ENCODE measurements at regions not wholly inside any gene's neighbourhood (a gene's known extent, or its start where the extent isn't known, plus 50 kb on each side); places are given as distances from the start of the nearest gene placed in this dataset.

GRCh38 chr12:124423761-124424515, 129.0 kb downstream of the RFLNA start:
- H3K9me3 Mint-ChIP-seq = no peaks in the 10 kb centered on the region
- H3K4me1 Mint-ChIP-seq = no peaks in the 10 kb centered on the region
- no peak for ATAC-seq (replicated peaks)
- no peak overlapping the region for H3K4me3 Mint-ChIP-seq
- no peaks in the 10 kb centered on the region for H3K27me3 Mint-ChIP-seq
- no peak overlapping the region for H3K27ac Mint-ChIP-seq
- H3K36me3 Mint-ChIP-seq (ENCODE audit: low read depth) = peaks cover 71% of the 10 kb centered on the region

- no peaks in the 10 kb centered on the region for H3K9me3 Mint-ChIP-seq
- no peak for ATAC-seq (replicated peaks)
- no peak overlapping the region for H3K27ac Mint-ChIP-seq
- no peaks in the 10 kb centered on the region for H3K4me1 Mint-ChIP-seq
- H3K4me3 Mint-ChIP-seq = no peak overlapping the region
- no peaks in the 10 kb centered on the region for H3K27me3 Mint-ChIP-seq
- H3K36me3 Mint-ChIP-seq (ENCODE audit: low read depth) = peaks cover 74% of the 10 kb centered on the region
Observed at GRCh38 chr12:124422570-124423523, 128.0 kb downstream of the RFLNA start.

GRCh38 chr12:124422142-124422569, 127.3 kb downstream of the RFLNA start:
- H3K36me3 Mint-ChIP-seq (ENCODE audit: low read depth) = peaks cover 77% of the 10 kb centered on the region
- no peaks in the 10 kb centered on the region for H3K27me3 Mint-ChIP-seq
- ATAC-seq (replicated peaks) = no peak
- no peak overlapping the region for H3K27ac Mint-ChIP-seq
- H3K4me3 Mint-ChIP-seq = no peak overlapping the region
- no peaks in the 10 kb centered on the region for H3K9me3 Mint-ChIP-seq
- H3K4me1 Mint-ChIP-seq = no peaks in the 10 kb centered on the region

GRCh38 chr12:124420996-124421674, 126.2 kb downstream of the RFLNA start:
- no peak overlapping the region for H3K4me3 Mint-ChIP-seq
- H3K27ac Mint-ChIP-seq = no peak overlapping the region
- no peaks in the 10 kb centered on the region for H3K4me1 Mint-ChIP-seq
- H3K36me3 Mint-ChIP-seq (ENCODE audit: low read depth) = peaks cover 70% of the 10 kb centered on the region
- H3K9me3 Mint-ChIP-seq = no peaks in the 10 kb centered on the region
- ATAC-seq (replicated peaks) = no peak
- H3K27me3 Mint-ChIP-seq = no peaks in the 10 kb centered on the region

DNA sequence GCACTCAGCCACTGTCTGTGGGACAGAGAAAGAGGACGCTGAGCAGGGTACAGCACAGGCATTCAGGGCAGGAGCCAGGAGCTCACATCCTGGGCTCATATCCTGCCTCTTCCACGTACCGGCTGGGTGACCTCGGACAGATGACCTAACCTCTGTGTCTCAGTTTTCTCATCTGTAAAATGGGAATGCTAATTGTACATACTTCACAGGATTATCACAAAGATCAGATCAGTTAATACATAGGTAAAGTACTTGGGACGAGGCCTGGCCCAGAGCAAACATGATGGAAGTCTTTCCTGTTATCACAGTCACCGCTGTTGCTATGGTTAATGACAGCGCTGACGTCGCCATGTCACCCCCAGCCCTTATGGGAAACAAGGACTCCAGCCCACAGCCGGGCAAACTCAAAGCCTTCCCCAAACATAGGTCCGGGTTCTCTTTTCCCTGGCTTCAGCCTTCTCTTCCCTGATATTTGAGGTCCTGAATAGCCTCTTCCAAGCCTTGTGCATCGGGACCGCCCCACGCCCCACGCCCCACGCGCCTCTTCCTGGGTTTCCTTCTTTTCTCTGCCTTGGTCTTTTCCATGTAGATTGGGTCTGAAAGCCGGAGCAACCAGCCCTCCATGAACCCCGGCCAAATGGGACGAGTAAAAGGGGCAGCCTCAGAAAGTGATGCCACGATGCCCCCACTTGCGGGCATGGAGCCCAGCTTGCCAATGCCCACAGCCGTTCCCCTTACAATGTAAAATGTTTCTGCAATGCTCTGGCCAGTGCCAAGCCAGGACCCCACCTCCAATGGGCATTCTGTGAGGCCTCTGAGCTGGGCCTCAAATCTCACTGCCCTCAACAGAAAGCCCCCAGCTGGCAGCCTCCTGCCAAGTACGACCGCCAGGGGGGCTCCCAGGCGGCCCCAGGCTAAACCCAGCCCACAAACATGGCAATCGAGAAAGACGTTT, 125.4 kb downstream of the RFLNA start:
- H3K27me3 Mint-ChIP-seq = no peaks in the 10 kb centered on the region
- H3K27ac Mint-ChIP-seq = peak overlapping the region; percentile 13
- no peak for ATAC-seq (replicated peaks)
- H3K4me3 Mint-ChIP-seq = no peak overlapping the region
- peaks cover 62% of the 10 kb centered on the region for H3K36me3 Mint-ChIP-seq (ENCODE audit: low read depth)
- H3K9me3 Mint-ChIP-seq = no peaks in the 10 kb centered on the region
- H3K4me1 Mint-ChIP-seq = no peaks in the 10 kb centered on the region

- Mint-ChIP-seq H3K9me3 (no peaks in the 10 kb centered on the region), H3K4me3 (no peak overlapping the region), H3K27me3 (no peaks in the 10 kb centered on the region), H3K36me3 (ENCODE audit: low read depth) (peaks cover 54% of the 10 kb centered on the region), H3K27ac (peak overlapping the region; percentile 13), H3K4me1 (no peaks in the 10 kb centered on the region)
- ATAC-seq (replicated peaks) = no peak
Observed at GRCh38 chr12:124419292-124420040, 124.6 kb downstream of the RFLNA start.

DNA sequence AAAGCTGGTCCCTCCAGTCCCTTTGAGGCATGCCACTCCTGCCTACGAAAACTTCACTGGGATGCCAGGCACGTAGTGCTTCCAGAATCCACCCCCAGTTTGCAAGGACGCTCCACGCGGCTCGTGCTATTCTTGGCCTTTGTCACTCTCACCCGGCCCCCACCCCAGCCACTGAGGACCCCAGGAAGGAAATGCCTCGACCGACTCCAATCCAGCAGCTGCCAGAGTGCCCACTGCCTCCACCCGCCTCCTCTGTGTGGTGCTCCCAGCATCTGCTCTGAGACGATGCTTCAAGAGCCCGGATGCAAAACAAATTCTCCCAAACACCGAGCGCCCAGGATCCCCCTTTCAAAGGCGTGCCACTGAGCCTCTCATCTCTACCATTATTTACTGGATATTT, 123.9 kb downstream of the RFLNA start:
- H3K27ac Mint-ChIP-seq = no peak overlapping the region
- no peaks in the 10 kb centered on the region for H3K9me3 Mint-ChIP-seq
- no peak overlapping the region for H3K4me3 Mint-ChIP-seq
- ATAC-seq (replicated peaks) = no peak
- no peaks in the 10 kb centered on the region for H3K4me1 Mint-ChIP-seq
- no peaks in the 10 kb centered on the region for H3K27me3 Mint-ChIP-seq
- peaks cover 47% of the 10 kb centered on the region for H3K36me3 Mint-ChIP-seq (ENCODE audit: low read depth)

DNA sequence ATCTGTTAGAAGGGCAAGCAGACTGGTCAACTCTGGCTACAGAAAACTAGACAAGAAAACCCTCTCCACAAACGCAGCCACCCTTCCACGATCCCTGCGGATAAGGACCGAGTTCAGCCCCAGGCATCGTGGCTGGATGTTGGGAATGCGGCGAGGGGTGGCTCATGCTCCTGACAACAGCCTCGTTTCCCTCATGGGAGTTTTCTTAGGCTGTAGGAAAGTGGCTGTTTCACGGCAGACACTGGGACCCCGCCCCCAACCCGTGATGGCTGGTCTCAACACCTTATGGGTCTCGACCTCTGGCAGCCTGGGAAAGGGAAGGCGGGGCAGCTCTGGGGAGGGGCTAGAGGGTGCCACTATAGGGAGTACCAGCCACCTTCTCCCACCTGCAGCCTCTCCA, 123.3 kb downstream of the RFLNA start:
- no peak overlapping the region for H3K27ac Mint-ChIP-seq
- no peaks in the 10 kb centered on the region for H3K27me3 Mint-ChIP-seq
- H3K4me1 Mint-ChIP-seq = no peaks in the 10 kb centered on the region
- no peak for ATAC-seq (replicated peaks)
- H3K36me3 Mint-ChIP-seq (ENCODE audit: low read depth) = peaks cover 48% of the 10 kb centered on the region
- no peaks in the 10 kb centered on the region for H3K9me3 Mint-ChIP-seq
- no peak overlapping the region for H3K4me3 Mint-ChIP-seq

GRCh38 chr12:124416516-124417395, 121.9 kb downstream of the RFLNA start:
- no peaks in the 10 kb centered on the region for H3K4me1 Mint-ChIP-seq
- H3K27ac Mint-ChIP-seq = no peak overlapping the region
- no peaks in the 10 kb centered on the region for H3K27me3 Mint-ChIP-seq
- H3K9me3 Mint-ChIP-seq = no peaks in the 10 kb centered on the region
- no peak for ATAC-seq (replicated peaks)
- H3K4me3 Mint-ChIP-seq = no peak overlapping the region
- H3K36me3 Mint-ChIP-seq (ENCODE audit: low read depth) = peaks cover 51% of the 10 kb centered on the region

DNA sequence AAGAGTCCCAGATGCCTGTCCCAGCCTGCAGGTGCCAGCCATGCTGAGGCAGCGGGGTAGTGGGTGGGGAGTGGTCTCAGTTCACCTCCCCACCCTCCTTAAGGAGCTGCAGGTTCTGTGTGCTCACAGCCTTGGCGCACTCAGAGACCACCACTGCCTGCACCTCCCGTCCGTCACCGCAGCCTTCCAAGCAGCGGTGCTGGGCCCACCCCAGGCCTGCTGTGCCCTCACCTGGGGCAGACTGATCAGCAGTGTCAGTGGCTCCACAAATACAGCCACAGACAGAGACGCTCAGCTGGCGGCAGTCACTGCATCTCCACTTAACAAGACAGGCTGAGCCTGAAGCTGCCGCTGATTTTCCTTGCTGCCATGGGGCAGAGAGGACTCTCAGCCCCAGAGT, 120.2 kb downstream of the RFLNA start:
- no peaks in the 10 kb centered on the region for H3K9me3 Mint-ChIP-seq
- H3K4me3 Mint-ChIP-seq = no peak overlapping the region
- no peak for ATAC-seq (replicated peaks)
- no peaks in the 10 kb centered on the region for H3K27me3 Mint-ChIP-seq
- peaks cover 5% of the 10 kb centered on the region for H3K4me1 Mint-ChIP-seq
- peaks cover 38% of the 10 kb centered on the region for H3K36me3 Mint-ChIP-seq (ENCODE audit: low read depth)
- H3K27ac Mint-ChIP-seq = no peak overlapping the region

DNA sequence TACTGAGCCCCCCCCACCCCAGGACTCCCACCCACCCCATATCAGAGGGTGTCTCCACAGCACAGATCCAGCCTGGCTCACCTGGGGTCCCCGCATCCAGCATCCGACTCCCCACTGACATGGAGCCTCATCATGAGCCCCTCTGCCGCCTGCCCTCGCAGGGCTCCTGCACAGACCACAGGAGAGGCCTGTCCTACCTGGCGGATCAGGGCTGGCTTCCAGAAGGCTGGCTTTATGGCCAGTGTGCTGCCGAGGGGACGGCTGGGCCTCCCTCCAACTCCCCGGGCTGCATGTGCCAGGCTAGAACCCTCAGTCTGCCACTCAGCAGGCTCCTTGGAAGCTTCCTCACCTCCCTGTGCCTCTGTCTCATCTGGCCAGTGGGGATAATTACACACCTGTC, 119.0 kb downstream of the RFLNA start:
- H3K27me3 Mint-ChIP-seq = no peaks in the 10 kb centered on the region
- H3K36me3 Mint-ChIP-seq (ENCODE audit: low read depth) = peaks cover 31% of the 10 kb centered on the region
- peaks cover 5% of the 10 kb centered on the region for H3K4me1 Mint-ChIP-seq
- H3K4me3 Mint-ChIP-seq = no peak overlapping the region
- ATAC-seq (replicated peaks) = no peak
- H3K27ac Mint-ChIP-seq = no peak overlapping the region
- H3K9me3 Mint-ChIP-seq = no peaks in the 10 kb centered on the region

DNA sequence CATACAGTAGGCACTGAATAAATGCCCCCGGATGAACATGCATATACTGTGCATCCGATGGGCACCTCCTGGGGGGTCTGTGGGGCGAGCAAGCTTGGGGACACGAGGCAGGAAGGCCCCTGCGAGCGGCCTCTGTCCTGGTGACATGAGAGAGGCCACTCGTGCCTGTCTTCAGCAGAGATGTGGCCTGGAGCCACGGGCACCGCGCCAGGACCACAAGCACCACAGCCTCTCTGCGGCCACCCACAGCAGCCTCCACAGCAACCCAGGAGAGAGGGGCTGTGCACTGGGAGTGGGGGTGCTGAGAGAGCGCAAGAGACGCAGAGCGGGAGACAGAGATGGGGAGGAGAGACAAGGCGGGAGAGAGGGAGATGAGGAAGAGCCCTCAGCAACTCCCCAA, 118.5 kb downstream of the RFLNA start:
- peaks cover 5% of the 10 kb centered on the region for H3K4me1 Mint-ChIP-seq
- H3K4me3 Mint-ChIP-seq = no peak overlapping the region
- H3K27ac Mint-ChIP-seq = no peak overlapping the region
- no peak for ATAC-seq (replicated peaks)
- no peaks in the 10 kb centered on the region for H3K9me3 Mint-ChIP-seq
- H3K36me3 Mint-ChIP-seq (ENCODE audit: low read depth) = peaks cover 26% of the 10 kb centered on the region
- no peaks in the 10 kb centered on the region for H3K27me3 Mint-ChIP-seq

Measured in activated T-helper 17 cell treated with anti-CD3 and anti-CD28 coated beads, Interleukin-2, amount 50 U/mL, for 72 hours (primary cell).